GM18517 (cell line): ENCODE measurements at regions not wholly inside any gene's neighbourhood (a gene's known extent, or its start where the extent isn't known, plus 50 kb on each side); places are given as distances from the start of the nearest gene placed in this dataset.

Experiments
- ATAC-seq: cut with Tn5 transposase; IDR thresholded peaks from one replicate; pipeline ENCODE4 v1.9.1; 2021; ENCODE audit warnings: mild to moderate bottlenecking, moderate library complexity; ENCODE audit not compliant: unreplicated experiment

DNA sequence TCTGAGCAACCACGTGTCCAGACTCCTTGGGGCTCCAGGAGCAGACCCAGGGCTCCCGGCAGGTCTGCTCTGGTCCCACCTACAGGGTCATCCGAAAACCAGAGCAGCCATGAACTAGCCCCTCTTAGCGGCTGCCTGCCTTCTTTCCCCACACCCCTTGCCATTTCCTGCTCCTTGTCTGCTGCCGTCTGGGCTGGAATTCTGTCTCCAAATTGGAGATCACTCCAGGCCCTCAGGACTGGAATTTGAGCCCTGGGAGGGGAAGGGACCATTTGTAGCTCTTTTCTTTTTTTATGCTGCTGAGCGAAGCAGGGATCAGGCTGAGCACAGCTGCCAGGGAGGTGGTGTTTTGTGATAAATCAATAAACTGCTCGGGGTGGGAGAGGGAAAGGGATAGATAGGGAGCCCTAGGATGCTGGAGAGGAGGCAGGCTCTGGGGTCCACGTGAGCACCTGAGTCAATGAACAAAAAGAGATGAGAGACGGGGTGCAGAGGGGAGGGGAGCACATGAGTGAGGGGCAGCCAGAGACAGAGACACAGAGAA is 257.5 kb downstream of the ENGASE start:
- ATAC-seq = no peak

DNA sequence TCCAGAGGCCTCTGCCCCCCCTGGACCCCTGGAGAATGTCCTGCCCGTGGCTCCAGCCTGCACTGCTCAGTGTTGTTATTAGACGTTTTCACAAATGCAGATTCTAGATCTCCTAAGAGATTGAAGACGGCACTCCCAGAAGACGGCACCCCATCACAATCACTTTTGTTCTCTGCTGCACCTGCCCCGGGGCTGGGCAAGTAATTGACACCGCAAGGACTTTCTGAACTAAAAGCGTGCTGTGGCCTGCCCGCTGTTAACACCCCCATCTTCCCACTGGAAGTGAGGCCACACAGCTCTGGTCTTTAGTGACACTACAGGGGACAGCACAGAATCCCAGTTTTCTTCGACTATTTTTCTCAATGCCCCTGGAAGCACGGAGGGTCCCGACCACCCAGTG is 256.9 kb downstream of the ENGASE start:
- no peak for ATAC-seq

DNA sequence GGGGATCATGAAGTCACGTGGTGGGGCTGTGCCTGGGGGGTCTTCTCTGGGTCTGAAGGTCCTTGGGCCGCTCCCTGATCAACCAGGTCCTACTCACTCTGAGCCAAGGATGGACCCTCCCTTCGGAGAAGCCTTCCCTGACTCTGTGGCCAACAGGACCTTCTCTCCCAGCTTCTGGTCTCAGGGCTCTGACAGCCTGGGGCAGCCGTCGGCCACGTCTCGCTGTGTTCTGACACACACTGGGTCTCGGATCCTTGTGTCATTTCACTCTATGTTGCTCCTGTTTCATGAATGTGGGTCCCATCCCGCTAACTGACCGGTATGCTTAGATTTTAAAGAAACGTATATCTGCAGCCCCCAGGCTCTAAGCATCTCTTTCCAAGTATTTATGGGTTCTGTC is 256.1 kb downstream of the ENGASE start:
- ATAC-seq = no peak

DNA sequence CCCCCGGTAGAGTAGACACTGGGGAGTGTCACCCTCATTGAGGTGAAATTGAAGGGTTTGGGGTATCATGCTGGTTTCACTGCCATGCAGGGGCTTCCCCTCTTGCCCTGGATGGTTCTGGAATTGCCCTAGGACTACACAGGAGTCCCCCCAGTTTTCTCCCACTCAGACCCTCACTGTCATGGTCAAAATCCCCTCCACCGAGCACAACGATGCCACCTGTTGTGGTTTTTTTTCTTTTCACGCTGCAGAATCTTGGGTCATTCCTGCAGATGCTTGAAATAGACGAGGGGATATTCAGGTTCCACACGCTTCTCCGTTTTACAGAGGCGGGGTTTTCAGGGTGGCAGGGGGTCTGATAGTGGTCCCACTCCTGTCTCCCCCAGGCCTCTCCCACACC is 255.6 kb downstream of the ENGASE start:
- no peak for ATAC-seq

DNA sequence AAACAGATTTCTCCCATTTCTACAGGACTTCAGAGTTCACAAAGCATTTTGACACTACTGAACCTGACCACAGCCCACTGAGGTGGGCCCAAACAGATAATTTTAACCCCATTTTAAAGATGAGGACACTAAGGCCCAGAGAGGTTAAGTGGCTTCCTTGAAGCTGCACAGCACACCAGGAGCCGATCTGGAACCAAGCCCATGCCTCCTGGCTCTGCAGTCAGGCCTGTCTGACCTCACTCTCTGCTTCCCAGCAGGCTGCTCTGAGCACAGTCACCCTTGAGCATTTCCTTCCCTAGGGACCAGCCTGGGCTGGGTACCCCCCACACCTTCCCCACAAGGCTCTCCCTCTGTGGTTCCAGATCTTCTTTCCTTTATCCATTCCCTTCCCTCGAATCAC is 252.2 kb downstream of the ENGASE start:
- ATAC-seq = no peak

DNA sequence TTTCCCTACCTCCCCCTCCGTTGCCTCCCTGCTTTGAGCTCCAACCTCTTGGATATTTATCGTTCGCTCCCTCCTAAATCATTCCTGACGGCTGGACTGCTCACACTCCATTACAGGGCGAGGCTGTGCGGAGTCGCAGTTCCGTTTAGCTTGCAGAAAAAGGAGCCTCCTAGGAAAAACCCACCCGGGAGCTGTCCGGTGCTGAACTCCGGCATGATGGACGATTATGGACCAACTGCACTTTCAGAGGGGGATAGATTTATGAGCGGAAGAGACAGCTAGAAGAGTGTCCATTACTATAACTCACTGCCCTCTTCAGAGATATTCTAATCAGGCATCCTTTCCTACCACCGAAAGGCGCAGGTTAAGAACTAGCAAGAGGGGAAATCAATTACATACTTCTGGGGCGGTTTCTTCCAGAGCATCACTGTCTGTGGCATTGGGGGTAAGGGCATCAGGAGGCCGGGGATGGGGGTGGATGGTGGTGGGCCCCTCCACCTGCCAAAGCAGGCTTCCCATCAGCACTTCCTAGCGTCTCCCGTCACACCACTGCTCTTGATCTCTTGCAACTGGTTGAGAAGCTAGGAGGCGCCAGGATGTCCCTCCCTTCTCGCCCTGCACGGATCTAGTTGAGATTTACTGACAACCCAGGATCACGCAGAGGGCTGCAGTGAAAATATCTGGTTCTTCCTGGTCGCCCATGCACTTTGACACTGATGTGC is 251.2 kb downstream of the ENGASE start:
- no peak for ATAC-seq

DNA sequence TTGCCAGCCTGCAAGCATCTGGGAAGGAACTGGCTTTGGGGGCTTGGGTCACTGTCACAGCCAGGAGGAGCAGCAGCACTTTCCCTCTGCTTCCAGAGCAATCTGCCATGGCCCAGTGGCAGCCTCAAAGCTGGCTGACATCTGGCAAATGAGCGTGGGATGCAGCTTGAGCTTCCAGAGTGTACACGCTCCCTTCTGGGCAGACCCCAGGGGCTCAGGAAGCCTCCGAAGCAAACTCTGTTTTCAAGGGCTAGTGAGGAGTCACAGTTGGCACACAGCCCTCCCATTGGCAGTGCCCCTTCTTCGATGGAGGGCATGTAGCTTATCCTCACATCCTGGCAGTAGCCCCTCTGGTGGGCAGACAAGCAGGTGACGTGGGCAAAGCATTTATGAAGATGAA is 249.6 kb downstream of the ENGASE start:
- ATAC-seq = no peak

DNA sequence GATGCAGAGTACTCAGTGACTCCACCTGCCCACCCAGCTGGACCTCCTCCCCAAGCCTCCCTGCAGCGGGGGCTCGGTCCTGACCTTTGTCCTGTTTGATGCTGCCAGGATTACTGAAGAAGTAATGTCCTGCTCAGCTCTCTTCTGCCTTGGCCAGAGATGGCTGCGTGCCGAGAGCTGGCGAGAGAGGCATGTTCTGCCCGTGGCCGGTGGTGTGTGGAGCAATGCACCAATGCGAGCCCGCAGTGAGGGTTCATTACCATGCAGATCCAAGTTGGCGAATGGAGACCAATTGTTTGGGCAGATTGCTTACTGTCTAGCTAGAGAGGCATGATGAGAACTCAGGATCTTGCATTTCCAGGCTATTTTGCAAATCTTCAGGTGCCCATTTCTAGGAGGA is 248.9 kb downstream of the ENGASE start:
- no peak for ATAC-seq

DNA sequence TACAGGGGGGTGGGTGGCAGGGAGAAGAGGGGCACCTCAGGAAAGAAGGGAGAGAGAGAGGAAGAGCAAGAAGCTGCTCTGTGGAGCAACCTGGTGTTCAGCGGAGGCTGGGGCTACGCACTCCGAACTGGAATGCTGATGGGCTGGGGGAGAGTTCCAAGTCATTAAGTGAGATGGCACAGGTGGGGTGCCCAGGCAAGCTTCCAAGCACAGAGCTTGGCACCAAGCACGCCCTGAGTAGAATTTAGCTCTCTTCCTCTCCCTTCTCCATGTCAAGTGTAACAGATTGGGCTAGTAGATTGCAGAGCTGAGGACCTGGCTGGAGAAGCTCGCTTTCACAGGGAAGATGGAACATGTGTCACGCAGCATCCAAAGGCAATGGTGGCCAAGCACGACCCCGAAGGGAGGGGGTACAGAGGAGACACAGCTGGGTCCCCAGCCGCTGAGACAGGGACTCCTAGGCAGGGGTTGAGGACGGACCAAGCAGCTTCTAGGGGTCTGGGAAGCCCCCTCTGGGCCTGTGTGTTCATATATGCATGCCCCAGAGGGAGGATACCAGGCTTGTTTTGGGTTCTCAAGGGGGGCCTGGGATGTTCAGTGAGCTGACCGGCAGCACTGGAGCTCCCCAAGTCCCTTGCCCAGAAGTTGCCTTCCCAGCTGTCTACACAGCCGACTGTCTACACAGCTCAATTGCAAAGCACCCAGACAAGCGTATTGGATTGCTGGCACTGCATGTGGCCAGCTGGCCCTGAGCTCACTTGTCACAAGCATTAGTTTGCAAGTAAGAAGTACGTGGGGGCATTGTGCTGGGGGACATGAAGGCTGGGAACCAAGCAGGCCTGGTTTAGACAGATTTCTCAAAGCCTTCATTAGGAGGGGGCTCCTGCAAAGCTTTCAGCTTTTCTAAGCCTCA is 247.8 kb downstream of the ENGASE start:
- ATAC-seq = no peak

DNA sequence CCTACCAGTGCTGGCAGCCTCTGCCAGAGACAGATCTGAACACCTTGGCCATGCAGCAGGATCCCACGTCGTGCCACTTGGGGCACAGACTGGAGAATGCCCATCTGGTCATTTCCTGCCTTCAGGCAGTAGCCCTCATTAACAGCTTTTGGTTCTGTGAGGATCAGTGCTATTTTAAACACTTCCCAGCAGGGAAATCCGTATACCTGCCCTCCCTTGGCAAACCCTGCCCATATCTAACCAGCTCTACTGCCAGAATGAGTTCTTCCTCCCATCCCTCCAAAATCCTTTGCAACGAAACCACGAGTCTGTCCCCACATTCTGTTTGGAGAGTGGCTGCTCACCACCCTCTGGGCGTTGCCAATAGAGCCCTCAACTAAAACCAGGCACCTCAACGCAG is 245.7 kb downstream of the ENGASE start:
- no peak for ATAC-seq

DNA sequence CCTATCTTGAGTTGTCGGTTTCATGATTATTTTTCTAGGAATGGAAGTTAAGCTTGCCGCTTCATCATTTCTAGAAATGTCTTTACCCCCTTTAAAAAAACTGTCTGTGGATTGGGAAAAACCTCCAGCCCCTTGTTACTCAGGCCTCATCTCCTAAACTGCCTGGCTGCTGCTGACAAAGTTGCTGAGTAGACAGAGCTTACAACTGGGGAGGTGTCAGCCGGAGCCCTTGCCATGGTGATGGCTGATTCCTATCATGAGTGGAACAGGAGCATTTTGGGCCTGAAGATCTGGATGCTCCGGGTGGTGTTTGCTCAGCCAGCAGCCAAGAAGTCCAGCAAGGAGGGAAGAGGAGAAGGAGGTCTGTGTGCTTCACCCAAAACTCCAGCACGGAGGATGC is 243.3 kb downstream of the ENGASE start:
- no peak for ATAC-seq

DNA sequence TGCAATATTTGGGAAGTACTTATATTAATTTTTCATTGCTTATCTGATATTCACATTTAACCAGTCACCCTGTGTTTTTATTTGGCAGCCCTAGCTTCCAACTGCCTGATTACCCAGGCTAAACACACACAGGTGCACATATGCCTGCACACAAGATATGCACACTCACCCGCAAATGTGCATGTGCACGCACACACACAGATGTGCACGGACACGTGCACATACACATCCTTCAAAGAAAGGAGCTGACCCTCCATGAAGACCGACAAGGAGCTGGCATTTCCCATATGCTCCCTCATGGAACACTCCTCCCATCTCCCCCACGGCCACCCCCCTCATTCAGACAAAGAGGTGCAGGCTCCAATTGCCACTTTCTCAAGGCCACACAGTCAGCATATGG is 242.2 kb downstream of the ENGASE start:
- no peak for ATAC-seq

DNA sequence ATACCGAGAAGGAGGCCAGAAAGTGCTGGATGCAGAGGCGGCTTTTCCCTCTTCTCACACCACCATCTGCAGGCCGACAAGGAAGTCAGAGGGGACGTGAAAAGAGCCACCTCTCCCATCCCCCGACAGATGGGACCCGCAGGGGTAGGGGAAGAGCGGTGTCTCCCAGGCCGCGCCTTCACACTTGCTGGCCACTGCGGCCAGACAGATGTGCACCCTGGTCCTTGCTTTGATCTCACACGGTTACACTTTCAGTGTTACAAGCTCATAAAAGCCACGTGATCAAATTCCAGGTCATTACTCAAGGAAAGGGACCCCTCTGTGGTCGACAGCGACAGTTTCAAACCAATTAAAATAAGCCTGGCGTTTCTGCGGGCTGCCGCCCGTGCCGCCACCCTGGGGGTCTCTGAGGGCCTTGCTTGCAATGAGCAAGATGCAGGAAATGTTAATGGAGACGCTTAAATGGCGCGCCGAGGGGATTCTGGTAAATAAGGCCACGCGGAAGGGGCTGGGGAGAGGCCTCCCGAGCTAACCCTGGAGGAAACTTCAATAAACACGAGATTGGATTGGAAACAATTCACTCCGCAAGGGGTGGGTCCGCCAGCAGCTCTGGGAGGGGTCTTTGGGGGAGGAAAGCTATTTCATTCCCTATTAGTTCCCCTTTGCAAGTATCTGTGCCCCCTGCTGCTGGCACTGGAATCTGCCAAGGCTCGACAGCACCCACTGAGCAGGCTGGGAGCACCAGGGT is 240.9 kb downstream of the ENGASE start:
- no peak for ATAC-seq

DNA sequence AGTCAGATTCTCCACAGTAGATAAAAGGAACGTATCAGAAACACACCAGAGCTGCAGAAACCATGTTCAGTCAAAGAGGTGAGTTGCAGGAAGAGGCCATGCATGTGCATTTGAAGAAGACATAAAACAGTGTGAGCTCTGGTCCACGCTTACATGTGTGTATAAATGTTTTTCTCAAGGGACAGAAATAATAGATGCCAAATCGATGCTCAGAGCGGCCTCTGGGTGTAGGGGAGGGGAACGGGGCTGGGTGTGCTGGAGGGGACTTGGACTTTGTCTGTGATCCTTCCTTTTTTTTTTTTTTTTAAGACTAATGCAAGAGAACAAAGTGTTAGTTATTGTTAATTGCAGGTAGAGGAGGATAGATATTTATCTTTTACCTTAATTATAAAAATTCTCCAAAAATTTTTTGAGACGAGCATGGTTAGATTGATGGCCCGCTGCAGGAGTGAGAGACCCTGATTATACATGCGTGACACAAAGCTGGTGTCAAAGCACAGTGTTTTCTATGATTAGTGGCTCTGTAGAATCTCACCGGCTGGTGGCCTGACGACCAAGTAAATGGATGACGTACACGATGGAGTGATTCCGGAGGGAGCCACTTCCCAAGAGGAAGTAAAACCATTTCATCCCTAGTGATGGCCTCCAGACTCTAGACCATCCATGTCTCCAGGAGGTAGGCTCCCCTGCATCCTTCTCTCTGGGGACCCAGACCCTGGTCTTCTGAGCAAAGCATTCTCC is 240.2 kb downstream of the ENGASE start:
- ATAC-seq = no peak

DNA sequence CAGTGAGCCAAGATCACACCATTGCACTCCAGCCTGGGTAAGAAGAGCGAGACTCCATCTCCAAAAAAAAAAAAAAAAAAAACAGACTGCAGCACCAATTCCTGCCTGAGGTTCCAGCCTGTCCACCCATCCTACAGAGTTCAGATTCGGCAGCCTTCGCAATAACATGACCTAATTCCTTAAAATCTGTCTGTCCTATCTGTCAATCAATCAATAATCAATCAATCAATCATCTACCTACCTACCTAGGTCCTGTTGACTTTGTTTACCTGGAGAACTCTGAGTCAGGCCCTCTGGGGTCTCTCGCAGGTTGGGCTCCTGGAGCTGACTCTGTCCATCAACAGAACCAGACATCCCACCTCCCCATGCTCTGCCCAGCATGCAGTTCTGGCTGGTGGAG is 236.7 kb downstream of the ENGASE start:
- ATAC-seq = no peak

DNA sequence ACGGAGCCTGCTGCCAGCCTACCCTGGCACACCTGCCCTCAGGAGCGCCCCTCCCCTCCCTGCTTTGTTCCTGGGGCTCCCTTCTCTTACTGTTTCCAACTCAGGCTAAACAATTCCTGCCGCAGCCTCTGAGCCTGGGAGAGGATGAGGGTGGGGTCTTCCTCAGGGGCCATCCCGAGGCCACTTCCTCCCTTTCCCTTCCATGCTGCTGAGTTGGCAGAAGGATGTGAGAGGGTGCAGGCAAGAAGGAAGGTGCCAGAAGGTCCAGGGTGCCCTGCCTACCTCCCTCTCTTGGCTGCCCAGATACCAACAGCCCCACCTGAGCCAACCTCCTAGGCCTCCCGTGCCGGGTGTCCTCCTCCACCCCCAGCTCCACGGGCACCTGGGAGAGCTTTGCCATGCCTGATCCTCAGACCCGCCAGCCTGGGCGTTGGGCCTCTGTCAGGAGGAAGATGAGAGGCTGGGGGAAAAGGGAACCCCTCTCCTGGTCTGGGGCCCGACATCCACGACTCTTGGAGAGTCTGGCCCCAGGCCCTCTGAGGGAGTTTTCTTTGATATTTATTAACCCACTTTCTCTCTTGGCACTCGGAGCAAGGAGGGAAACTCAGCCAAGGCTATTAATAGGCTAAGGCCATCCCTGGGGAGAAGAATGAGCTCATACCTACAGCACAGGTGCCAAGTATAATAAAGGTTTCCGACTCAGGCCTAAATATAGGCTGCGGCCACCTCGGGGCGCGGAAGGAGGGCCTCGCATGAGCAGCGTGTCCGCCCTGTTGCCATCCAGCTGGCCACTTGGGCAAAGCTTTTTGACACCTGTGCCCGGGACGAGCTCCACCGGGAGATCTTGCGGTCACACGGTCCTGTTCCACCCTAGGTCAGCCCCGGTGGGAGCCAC is 232.0 kb downstream of the ENGASE start:
- no peak for ATAC-seq

DNA sequence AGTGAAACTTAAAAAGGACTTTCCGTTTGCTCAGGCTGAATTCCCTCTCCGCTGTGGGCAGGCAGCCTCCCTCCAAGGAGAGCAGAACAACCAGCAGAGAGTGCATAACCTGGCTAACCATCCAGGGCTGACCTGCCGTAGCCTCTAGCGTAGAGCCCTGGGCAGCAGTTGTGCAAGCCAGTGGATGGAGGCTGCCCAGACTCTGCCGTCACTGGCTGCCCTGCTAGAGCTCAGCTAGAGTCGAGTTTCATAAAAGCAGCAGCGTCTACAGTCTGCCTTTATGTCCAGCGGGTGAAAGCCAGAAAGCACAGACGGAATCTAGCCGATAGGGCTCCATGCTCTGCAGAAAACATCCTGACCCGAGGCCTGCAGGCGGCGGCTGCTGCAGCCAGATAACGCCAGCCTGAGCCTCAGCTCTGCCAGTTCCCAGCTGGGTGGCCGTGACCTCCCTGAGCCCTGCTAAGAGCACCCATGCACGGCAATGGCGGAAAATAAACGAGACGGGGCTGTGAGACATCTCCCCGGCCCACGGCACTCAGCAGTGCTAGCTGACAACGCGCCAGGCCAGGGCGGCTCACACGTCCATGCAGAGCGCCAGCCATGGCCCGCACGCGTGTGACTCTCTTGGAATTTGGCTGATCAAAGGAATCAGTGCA is 231.3 kb downstream of the ENGASE start:
- no peak for ATAC-seq

DNA sequence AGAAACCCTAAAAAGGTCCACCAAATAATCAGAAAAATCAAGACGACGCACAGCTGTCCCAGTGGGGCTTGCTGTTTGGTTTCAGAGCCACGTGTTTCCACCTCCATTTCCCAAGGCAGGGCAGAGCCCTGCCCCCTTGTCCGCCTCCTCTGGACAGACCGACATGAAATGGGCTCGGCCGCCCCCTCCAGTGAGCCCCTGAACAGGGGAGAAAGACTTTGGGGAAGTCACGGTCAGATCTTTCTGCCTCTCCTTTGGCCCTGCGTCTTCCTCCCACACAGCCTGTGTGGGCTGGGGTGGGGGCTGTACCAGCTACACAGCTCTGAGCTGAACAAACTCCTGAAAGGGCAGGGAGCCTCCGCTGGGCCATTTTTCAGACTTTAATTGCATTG is 230.7 kb downstream of the ENGASE start:
- no peak for ATAC-seq

DNA sequence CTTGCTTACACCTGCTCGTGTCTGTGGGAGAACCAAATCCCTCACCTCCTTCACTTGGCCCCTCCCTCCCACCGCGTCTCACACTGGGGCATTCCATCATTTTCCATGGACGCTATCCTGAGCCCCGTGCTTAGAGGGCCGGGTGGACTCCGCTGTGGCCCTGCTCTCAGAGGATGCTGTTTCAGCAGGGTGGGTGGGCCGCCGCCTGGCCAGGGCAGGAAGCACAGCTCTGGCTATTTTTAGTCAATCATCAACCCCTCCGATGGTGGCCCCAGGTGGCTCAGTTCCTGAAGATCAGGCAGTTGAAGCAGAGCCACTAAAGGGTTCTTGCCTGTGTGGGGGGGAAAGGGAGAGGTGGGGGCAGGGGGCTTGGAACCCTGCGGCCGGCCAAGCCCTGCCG is 230.3 kb downstream of the ENGASE start:
- no peak for ATAC-seq
